ENCODE measurements at regions not wholly inside any gene's neighbourhood (a gene's known extent, or its start where the extent isn't known, plus 50 kb on each side); places are given as distances from the start of the nearest gene placed in this dataset.

- no peak for TF ChIP-seq CTCF (IDR thresholded peaks at IDR 0.05)
- no peak for TF ChIP-seq POLR2A (IDR thresholded peaks at IDR 0.05)
Observed at GRCh38 chr1:96472471-96472870, 249.1 kb upstream of the PTBP2 start.

All from thyroid gland (tissue), 4 donors.